GM12891 (cell line): ENCODE measurements at regions not wholly inside any gene's neighbourhood (a gene's known extent, or its start where the extent isn't known, plus 50 kb on each side); places are given as distances from the start of the nearest gene placed in this dataset.

ENCODE experiments used
- POLR2A ChIP-seq: IDR thresholded peaks from 2 replicates; pipeline ENCODE4 v1.6.1; 2011; ENCODE audit warnings: low read depth, low read length, control low read depth
- TAF1 ChIP-seq: IDR thresholded peaks from 2 replicates; pipeline ENCODE4 v1.6.1; 2011; ENCODE audit warnings: low read depth, low read length, control low read depth

- no peak for TF ChIP-seq POLR2A
- TF ChIP-seq TAF1 = no peak
Observed at GRCh38 chr4:164701665-164702064, 52.3 kb upstream of the SMIM31 start.
